ENCODE measurements at regions not wholly inside any gene's neighbourhood (a gene's known extent, or its start where the extent isn't known, plus 50 kb on each side); places are given as distances from the start of the nearest gene placed in this dataset.

- H3K4me1 ChIP-seq (ENCODE audit: control insufficient read depth in 4 of 4, insufficient read depth in 4 of 4, low read length in 3 of 4): no peaks in the 10 kb centered on the region
- DNase-seq (ENCODE audit: low spot score): no peak
- peaks cover 0 to 7% (median 5%) of the 10 kb centered on the region in 4 donors for H3K9me3 ChIP-seq (ENCODE audit: control insufficient read depth in 4 of 4, low read length in 3 of 4)
- 81% methylated on average over 4 of the region's 4 CpGs for WGBS
- no peak overlapping the region for H3K9ac ChIP-seq (ENCODE audit: low read depth in 1 of 2, low read length in 2 of 2)
- TF ChIP-seq RAD21 (IDR thresholded peaks at IDR 0.05) (no peak), CTCF (IDR thresholded peaks at IDR 0.05; ENCODE audit: low read depth, low read length, missing input control) (no peak), FOXA1 (IDR thresholded peaks at IDR 0.05) (no peak), MAX (IDR thresholded peaks at IDR 0.05) (no peak), EGR1 (IDR thresholded peaks at IDR 0.05; ENCODE audit: low read depth in 2 of 2) (no peak), ZBTB33 (IDR thresholded peaks at IDR 0.05) (no peak), TAF1 (conservative IDR thresholded peaks at IDR 0.05) (no peak), HNF4G (IDR thresholded peaks at IDR 0.05) (no peak), YY1 (IDR thresholded peaks at IDR 0.05) (no peak), ATF3 (IDR thresholded peaks at IDR 0.05) (no peak), NR2F2 (IDR thresholded peaks at IDR 0.05) (no peak), HNF4A (conservative IDR thresholded peaks at IDR 0.05) (no peak), FOXA2 (IDR thresholded peaks at IDR 0.05) (no peak), SP1 (IDR thresholded peaks at IDR 0.05) (no peak), REST (IDR thresholded peaks at IDR 0.05) (no peak)
- H3K36me3 ChIP-seq (ENCODE audit: control insufficient read depth in 4 of 4, insufficient read depth in 3 of 4, low read depth in 1 of 4, low read length in 3 of 4): no peaks in the 10 kb centered on the region
- H3K4me3 ChIP-seq (ENCODE audit: low read depth in 1 of 3, low read length in 3 of 3): no peak overlapping the region
- H3K27ac ChIP-seq (ENCODE audit: low read depth in 1 of 2, low read length in 2 of 2): no peak overlapping the region
- H3K27me3 ChIP-seq (ENCODE audit: control insufficient read depth in 4 of 4, insufficient read depth in 4 of 4, low read length in 3 of 4): no peaks in the 10 kb centered on the region
These were observed 229.2 kb upstream of the KCNK2 start for GRCh38 chr1:214853340-214853739.

GRCh38 chr1:214854126-214854875, 228.2 kb upstream of the KCNK2 start:
- WGBS: 74% methylated on average over 1 of the region's 1 CpG
- Histone ChIP-seq H3K4me3 (ENCODE audit: low read depth in 1 of 3, low read length in 3 of 3) (no peak overlapping the region), H3K27me3 (ENCODE audit: control insufficient read depth in 4 of 4, insufficient read depth in 4 of 4, low read length in 3 of 4) (no peaks in the 10 kb centered on the region), H3K27ac (ENCODE audit: low read depth in 1 of 2, low read length in 2 of 2) (no peak overlapping the region), H3K4me1 (ENCODE audit: control insufficient read depth in 4 of 4, insufficient read depth in 4 of 4, low read length in 3 of 4) (no peaks in the 10 kb centered on the region), H3K36me3 (ENCODE audit: control insufficient read depth in 4 of 4, insufficient read depth in 3 of 4, low read depth in 1 of 4, low read length in 3 of 4) (no peaks in the 10 kb centered on the region), H3K9ac (ENCODE audit: low read depth in 1 of 2, low read length in 2 of 2) (no peak overlapping the region), H3K9me3 (ENCODE audit: control insufficient read depth in 4 of 4, low read length in 3 of 4) (peaks cover 0 to 7% (median 5%) of the 10 kb centered on the region in 4 donors)
- DNase-seq (ENCODE audit: low spot score): no peak
- TF ChIP-seq REST (IDR thresholded peaks at IDR 0.05) (no peak), CTCF (IDR thresholded peaks at IDR 0.05; ENCODE audit: low read depth, low read length, missing input control) (no peak), JUND (IDR thresholded peaks at IDR 0.05) (no peak), GABPA (IDR thresholded peaks at IDR 0.05 in 1 of 2, conservative IDR thresholded peaks at IDR 0.05 in 1 of 2) (no peak), ATF3 (IDR thresholded peaks at IDR 0.05) (no peak), YY1 (IDR thresholded peaks at IDR 0.05) (no peak), HNF4A (conservative IDR thresholded peaks at IDR 0.05) (no peak)

Data from liver (tissue), 8 donors.